H1 (cell line): ENCODE measurements at regions not wholly inside any gene's neighbourhood (a gene's known extent, or its start where the extent isn't known, plus 50 kb on each side); places are given as distances from the start of the nearest gene placed in this dataset.

ENCODE experiments used
- CTBP2 ChIP-seq: IDR thresholded peaks from 2 replicates; pipeline ENCODE4 v1.7.0; 2011; ENCODE audit warnings: borderline replicate concordance, mild to moderate bottlenecking, moderate library complexity, mixed read lengths, low read length; ENCODE audit not compliant: insufficient read depth, insufficient read length
- KDM1A ChIP-seq: fragments of 200-600, 300-600 bp; sonication (generic); IDR thresholded peaks from 2 replicates; pipeline ENCODE4 v1.7.1; 2016; ENCODE audit warnings: mild to moderate bottlenecking, low read length, borderline replicate concordance
- KDM5A ChIP-seq: fragments of 200-600 bp; IDR thresholded peaks from 2 replicates; pipeline ENCODE4 v1.7.1; 2012; ENCODE audit warnings: mild to moderate bottlenecking, low read length, inconsistent platforms, mixed read lengths
- POLR2AphosphoS5 ChIP-seq: IDR thresholded peaks from 2 replicates; pipeline ENCODE4 v1.6.1; 2011; ENCODE audit warnings: low read depth, low read length
- RBBP5 ChIP-seq: IDR thresholded peaks from 2 replicates; pipeline ENCODE4 v1.7.1; 2012; ENCODE audit warnings: low read depth, mild to moderate bottlenecking, inconsistent platforms, low read length, moderate library complexity, borderline replicate concordance

DNA sequence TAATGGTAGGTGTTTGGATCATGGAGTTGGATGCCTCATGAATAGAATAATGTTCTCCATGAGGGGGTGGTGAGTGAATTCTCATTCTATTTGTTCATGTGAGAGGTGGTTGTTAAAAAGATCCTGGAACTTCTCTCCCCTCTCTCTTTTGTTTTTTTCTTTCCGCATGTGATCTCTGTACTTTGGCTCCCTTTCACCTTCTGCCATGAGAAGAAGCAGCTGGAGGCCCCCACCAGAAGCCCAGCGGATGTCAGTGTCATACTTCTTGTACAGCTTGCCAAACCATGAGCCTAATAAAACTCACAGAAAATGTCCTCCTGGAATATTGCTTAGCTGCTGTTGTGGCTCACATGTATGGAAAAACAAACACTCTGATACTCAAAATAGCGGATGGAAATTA lies 1212.3 kb upstream of the NCAM2 start (continued):
- TF ChIP-seq CTBP2 (no peak), RBBP5 (no peak), KDM5A (no peak), KDM1A (no peak), POLR2AphosphoS5 (no peak)
